GM19240 (cell line): ENCODE measurements at regions not wholly inside any gene's neighbourhood (a gene's known extent, or its start where the extent isn't known, plus 50 kb on each side); places are given as distances from the start of the nearest gene placed in this dataset.
"Not testable (repeated sequence)": the region's sequence is repeated elsewhere in the genome, so short reads cannot be mapped to it uniquely, and the experiment has no call there.

Experiments
- DNase-seq: peaks from one replicate; pipeline ENCODE4 v3.0.0; 2011; ENCODE audit warnings: low spot score; ENCODE audit not compliant: insufficient read length

DNA sequence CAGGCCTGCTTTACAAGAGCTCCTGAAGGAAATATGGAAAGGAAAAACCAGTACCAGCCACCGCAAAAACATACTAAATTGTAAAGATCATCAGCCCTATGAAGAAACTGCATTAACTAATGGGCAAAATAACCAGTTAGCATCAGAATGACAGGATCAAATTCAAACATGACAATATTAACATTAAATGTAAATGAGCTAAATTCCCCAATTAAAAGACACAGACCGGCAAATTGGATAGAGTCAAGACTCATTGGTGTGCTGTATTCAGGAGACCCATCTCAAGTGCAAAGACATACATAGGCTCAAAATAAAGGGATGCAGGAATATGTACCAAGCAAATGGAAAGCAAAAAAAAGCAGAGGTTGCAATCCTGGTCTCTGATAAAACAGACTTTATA, 408.7 kb upstream of the RAB6C start:
- not testable (repeated sequence) for DNase-seq

- DNase-seq: no peak
Measured at GRCh38 chr2:129575431-129575830, 404.0 kb upstream of the RAB6C start.

DNA sequence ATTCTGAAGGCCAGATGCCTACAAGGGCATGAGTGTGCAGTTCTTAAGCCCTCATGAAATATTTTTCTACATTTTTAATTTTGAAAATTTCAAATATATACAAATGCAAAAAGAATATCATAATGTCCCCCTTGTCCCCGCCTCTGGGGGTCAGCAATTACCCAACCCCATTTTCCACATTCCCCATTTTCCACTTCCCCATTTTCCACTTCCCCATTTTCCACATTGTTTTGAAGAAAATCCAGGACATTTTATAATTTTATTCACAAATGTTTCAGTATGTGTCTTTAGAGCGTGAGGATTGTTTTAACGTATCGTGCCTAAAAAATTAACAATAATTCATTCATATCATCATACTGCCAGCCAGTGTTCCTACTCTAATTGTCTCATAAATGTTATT, 403.6 kb upstream of the RAB6C start:
- no peak for DNase-seq

DNA sequence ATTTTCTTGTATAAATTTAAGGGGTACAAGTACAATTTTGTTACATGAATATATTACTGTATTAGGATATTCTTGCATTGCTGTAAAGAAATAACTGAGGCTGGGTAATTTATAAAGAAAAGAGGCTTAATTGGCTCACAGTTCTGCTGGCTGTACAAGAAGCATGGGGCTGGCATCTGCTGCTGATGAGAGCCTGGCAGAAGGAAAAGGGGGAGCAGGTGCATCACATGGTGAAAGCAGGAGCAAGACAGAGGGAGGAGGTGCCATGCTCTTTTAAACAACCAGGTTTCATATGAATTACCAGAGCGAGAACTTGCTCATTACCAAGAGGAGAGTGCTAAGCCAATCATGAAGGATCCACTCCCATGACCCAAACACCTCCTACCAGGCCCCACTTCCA, 399.5 kb upstream of the RAB6C start:
- DNase-seq: no peak

GRCh38 chr2:129585760-129586159, 393.7 kb upstream of the RAB6C start:
- DNase-seq: no peak

DNA sequence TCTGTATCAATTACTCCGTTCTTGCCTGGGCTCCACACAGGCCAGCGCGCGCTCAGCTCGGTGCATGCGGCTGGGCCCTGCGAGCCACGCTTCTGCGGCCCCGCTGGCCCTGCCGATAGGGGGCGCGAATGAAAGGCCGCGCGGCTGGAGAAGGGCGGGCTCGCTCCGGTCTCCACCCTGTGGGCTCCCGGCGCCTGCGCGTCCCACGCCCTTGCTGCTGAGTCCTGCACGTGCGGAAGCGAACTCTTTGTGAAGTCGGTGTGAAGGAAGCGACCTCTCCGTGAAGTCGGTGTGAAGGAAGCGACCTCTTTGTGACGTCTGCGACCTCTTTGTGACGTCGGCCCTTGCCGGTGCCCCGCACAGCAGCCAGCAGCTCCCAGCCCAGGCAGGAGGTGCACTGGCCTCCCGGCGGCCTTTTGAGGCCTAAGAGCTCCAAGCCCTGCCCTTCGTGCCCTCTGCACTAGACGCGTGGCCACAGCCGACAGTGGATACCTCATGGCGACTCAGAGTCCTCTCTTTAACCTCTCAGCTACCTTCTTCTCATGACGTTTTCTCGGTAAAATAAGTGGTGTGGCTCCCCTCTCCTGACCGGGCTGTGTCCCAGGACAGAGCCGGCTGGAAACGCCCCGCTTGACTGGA, 391.9 kb upstream of the RAB6C start:
- no peak for DNase-seq

GRCh38 chr2:129604560-129604959, 374.9 kb upstream of the RAB6C start:
- DNase-seq: no peak

DNA sequence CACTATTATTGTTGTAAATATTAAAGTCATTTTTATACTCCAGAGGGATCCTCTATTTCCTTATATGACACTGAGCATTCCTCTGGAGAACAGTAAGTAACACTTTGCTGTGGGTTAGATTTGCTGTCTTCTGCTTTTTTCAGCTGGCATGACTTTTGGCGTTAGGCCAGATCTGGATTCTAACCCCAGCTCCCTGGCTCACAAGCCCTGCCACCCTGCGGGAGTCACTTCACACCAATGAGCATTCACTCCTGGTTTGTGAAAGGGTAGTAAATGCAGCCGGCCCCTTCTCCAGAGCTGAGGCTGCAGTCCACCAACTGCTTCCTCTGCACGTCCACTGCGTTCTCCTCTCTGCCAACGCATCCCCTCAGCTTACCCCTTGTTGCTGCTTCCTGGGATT, 373.8 kb upstream of the RAB6C start:
- DNase-seq: no peak

DNA sequence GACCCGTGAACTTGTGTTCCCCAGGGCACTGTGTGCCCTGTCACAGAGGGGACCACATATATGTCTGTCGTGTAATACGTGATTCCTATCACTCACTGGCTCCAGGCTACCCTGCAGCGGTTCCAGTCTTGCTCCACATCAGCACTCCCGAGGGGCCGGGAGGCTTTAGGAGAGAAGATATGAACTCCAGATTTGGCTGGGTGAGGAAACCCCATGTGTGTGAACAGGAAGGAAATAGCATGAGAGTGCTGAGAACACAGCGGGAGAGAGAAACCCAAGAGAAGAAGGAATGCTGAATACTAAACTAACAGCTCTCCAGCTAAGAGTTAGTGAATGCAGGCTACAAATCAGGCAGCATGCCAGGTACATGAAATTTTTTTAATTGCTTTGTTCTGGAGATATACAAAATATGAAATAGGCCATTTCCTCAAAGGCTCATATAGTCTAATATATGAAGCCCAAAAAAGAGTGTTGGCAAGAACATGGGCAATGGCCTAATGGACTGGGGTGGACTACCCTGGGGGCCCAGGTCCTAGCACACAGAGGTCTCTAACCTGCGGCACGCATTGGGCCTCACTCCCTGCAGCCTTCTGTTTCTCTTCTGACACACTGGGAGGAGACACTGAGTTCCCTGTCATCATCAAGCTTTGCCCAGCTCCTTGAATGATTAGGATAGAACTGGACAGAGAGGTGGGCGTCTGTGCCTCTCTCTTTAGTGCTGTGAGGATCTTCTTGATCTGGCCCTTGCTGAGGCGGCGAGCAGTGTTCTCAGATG, 372.8 kb upstream of the RAB6C start:
- DNase-seq: no peak

GRCh38 chr2:129609224-129609623, 370.2 kb upstream of the RAB6C start:
- no peak for DNase-seq

DNA sequence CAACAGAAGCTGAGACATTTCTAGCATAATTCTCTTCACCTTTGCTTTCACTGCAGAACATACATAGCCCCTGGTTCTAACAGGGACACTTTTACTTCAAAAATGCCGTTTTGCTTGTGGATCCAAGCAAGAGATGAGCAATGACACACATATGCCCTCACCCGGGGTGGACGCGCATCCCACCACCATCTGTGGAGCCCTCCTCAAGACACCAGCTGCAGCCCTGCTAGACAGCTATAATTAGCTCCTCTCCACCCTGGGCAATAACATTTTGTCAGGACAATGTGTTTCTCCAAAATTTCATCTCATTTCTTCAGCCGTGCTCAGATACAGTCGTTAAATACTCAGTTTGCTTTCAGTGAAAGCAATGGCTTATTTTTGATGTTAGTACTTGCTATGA, 368.7 kb upstream of the RAB6C start:
- no peak for DNase-seq

DNA sequence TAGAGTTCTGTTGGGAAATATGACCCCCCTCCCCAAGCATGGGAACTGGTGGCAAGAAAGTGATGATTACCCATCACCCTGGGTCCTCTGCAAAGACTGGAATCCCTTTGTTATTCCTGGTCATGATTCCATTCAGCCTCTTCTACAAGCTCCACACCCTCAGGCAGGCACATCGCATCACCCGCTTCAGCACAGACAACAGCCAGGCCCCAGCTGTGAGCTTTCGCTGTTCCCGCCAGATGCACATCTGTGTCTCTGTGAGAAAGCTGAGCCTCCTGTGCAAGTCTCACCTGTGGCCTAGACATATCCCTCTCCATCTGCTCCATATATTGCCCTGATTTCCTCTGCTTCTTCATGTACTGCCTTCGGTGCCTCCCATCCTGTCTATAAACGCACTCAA, 368.0 kb upstream of the RAB6C start:
- no peak for DNase-seq

DNA sequence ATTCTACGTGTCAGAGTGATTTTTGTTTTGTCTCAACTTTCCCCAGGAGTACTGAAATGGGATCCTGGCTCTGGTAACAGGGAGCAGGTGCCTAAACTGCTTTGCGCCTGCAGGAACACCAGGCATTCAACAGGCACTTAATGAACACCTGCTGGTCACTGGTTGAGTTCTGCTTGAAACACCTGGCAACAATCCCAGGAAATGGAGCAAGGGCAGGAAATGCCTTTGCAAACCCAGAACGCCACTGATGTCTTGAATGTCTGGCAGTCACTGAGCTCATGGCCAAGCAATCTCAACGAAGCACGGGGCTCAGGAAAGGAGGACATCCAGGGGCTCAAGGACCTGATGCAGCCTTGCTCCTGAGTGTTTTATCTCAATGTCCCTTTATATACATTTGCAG, 360.0 kb upstream of the RAB6C start:
- no peak for DNase-seq

DNA sequence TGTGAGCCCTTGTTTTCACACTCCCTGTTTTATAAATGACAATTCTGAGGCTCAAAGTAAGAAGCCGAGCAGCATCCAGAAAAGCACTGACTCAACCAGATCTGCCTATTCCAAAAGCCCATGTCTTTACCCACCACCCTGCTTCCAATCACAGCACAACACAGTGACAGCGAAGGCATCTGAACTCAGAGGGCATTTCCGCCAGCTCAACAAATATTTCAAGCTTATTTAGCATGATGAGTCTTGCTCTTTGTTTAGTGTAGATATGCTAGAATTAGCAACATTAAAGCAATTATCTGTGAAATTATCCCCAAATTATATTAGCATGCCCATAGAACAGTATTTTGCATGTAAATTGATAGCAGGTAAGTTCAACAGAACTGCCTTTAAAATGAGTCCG, 359.1 kb upstream of the RAB6C start:
- DNase-seq: no peak

- DNase-seq: no peak
Measured at GRCh38 chr2:129623783-129624182, 355.7 kb upstream of the RAB6C start.

DNA sequence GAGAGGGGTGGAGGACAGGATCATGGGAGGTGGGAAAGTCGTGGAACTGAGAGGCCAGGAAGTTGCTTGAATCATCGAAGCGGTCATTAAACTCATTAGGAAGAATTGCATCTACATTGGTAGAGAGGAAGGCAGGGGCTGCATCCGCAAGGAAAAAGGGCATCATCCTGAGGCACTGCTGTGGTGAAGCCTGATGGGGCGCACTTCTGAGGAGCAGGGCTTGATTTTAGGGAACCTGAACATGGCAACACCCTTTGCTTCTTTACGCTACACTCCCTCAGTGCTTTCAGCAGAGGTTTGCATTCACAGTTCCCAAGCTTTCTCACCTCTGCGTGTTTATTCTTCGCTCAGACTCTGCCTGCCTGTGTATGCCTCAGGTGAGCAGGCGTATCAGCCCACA, 352.0 kb upstream of the RAB6C start:
- DNase-seq: no peak

GRCh38 chr2:129636692-129637091, 342.8 kb upstream of the RAB6C start:
- no peak for DNase-seq

- no peak for DNase-seq
Measured at GRCh38 chr2:129641371-129641770, 338.1 kb upstream of the RAB6C start.

DNA sequence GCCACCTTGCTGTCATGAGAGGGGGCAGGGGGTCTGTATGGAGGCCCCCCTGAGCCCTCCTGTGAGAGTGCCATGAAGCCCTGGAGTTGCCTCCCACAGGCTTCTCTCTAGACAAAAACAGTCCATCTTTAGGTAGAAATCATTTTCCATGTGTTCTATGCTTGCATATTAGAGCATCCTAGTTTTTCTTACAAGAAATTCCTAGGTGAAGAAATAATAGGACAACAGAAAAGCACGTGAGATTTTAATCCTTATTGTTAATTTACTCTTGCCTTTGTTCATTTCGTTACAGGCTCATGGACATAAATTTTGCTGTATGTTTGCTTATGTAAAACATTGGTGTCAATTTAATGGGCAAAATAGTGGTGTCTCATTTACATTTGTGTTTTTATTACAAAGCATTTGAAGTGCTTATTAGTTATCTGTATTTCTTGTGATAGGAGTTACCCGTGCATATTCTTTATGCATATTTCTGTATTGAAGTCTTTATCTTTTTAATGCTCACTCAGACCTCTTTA, 336.9 kb upstream of the RAB6C start:
- no peak for DNase-seq

GRCh38 chr2:129645335-129645734, 334.1 kb upstream of the RAB6C start:
- no peak for DNase-seq

DNA sequence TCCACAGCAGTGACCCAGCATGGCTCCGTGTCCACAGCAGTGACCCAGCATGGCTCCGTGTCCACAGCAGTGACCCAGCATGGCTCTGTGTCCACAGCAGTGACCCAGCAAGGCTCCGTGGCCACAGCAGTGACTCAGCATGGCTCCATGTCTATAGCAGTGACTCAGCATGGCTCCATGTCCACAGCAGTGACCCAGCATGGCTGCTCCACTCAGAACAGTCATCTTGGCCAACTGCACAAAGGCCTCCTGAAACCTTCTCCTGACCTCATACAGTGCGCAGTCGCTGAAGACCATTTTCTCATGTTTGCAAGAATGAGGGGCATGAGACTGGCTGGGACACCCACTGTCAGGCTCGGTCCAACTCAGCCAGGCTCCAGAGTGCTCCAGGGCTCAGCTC, 333.4 kb upstream of the RAB6C start:
- DNase-seq: no peak

DNA sequence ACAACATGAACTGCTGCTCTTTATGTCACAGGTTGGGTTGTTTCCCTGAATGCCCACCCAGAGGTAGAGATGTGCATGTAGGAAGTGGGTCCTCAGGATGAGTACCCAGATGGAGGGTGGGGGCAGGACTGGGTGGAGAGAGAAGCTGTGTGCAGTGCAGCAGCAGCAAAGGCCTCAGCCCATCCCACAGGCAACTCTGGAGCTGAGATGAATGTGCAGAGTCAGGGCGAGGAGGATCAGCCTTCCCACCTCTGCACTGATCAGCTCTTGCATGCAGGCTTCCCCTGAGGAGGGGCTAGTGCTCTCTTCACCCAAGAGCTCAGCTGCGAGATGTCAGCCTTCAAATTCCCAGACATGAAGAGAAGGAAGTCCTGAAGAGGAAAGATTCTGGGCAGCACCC, 326.2 kb upstream of the RAB6C start:
- no peak for DNase-seq

- DNase-seq: no peak
Measured at GRCh38 chr2:129654331-129654730, 325.1 kb upstream of the RAB6C start.
